Thyroid gland (tissue), 4 donors: ENCODE measurements at regions not wholly inside any gene's neighbourhood (a gene's known extent, or its start where the extent isn't known, plus 50 kb on each side); places are given as distances from the start of the nearest gene placed in this dataset.
"Not testable (repeated sequence)": the region's sequence is repeated elsewhere in the genome, so short reads cannot be mapped to it uniquely, and the experiment has no call there.

Experiments used
- CTCF ChIP-seq, 6 experiments: fragments of 200-600 bp in 3 of 6; fragments of 450-650 bp in 3 of 6; sonication (generic) in 3 of 6; IDR thresholded peaks; one replicate each; pipeline ENCODE4 v1.5.1; 2016 to 2019; ENCODE audit warnings: antibody characterized with exemption in 6 of 6, mild to moderate bottlenecking in 2 of 6, inconsistent platforms in 1 of 6, moderate library complexity in 1 of 6
- POLR2A ChIP-seq, 2 donors: fragments of 450-650 bp; IDR thresholded peaks; one replicate each; pipeline ENCODE4 v1.6.1; 2017; ENCODE audit warnings: antibody characterized with exemption in 2 of 2, mild to moderate bottlenecking in 2 of 2, moderate library complexity in 1 of 2

GRCh38 chr15:20144333-20145036, 397.1 kb downstream of the GOLGA6L6 start:
- not testable (repeated sequence) for TF ChIP-seq POLR2A, CTCF (IDR thresholded peaks at IDR 0.05)
